ENCODE measurements at regions not wholly inside any gene's neighbourhood (a gene's known extent, or its start where the extent isn't known, plus 50 kb on each side); places are given as distances from the start of the nearest gene placed in this dataset.

DNA sequence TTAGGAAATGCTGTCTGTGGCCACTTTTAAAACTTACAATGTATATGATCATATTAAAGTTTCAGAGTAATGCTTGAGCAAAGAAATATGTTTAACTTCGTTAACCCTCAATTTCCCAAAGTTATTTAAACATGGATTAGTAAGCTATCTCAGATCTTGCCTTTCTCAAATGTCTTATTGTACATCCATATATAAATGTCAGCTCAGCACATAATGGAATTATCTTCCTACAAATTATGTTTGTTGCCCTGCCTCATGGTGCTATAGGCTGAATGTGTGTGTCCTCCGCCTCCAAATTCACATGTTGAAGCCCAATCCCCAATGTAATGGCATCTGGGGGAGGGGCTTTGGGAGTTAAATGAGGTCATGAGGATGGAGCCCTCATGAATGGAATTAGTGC is 200.3 kb downstream of the MINAR1 start:
- Histone ChIP-seq H3K36me3 (no peaks in the 10 kb centered on the region), H3K27ac (no peak overlapping the region), H3K4me3 (no peak overlapping the region), H3K27me3 (ENCODE audit: low read depth) (no peaks in the 10 kb centered on the region), H3K9me3 (peaks cover 5% of the 10 kb centered on the region), H3K4me1 (no peaks in the 10 kb centered on the region)
- TF ChIP-seq, protein P1, sequence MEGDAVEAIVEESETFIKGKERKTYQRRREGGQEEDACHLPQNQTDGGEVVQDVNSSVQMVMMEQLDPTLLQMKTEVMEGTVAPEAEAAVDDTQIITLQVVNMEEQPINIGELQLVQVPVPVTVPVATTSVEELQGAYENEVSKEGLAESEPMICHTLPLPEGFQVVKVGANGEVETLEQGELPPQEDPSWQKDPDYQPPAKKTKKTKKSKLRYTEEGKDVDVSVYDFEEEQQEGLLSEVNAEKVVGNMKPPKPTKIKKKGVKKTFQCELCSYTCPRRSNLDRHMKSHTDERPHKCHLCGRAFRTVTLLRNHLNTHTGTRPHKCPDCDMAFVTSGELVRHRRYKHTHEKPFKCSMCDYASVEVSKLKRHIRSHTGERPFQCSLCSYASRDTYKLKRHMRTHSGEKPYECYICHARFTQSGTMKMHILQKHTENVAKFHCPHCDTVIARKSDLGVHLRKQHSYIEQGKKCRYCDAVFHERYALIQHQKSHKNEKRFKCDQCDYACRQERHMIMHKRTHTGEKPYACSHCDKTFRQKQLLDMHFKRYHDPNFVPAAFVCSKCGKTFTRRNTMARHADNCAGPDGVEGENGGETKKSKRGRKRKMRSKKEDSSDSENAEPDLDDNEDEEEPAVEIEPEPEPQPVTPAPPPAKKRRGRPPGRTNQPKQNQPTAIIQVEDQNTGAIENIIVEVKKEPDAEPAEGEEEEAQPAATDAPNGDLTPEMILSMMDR (IDR thresholded peaks at IDR 0.05), result no peak
- intact Hi-C loops (cut with DNase I), result no loop called here
- DNase-seq, result no peak
- no peak for ATAC-seq

DNA sequence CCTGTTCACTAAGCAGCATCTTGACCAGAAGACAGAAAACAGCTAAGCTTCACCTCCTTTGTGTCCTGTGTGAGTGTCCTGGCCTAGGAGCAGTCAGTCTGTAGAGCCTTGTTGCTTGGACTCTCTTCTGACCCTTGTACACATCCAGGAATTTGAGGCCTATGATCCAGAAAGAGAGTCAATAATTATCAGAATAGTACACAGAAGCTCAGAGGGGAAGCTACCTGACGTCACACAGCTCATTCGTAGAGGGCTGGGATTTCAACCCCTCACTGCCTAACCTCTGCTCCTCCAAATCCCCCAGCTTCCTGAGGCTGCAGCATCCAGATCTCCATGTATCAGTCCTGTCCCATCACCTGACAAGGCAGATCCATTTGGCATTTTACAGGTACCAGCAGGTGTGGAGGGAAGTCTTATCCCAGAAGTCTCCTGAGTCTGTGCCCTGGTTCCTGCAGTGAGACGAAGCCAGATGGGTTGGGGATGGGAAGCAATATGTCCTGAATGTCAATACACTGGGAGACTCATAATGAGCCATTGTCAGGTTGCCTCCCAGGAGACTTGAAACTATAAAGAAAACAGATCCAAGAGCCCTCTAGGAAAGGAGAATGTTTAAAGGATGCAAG is 203.1 kb downstream of the MINAR1 start:
- TF ChIP-seq, protein P1 (IDR thresholded peaks at IDR 0.05), result no peak
- no peak for ATAC-seq

DNA sequence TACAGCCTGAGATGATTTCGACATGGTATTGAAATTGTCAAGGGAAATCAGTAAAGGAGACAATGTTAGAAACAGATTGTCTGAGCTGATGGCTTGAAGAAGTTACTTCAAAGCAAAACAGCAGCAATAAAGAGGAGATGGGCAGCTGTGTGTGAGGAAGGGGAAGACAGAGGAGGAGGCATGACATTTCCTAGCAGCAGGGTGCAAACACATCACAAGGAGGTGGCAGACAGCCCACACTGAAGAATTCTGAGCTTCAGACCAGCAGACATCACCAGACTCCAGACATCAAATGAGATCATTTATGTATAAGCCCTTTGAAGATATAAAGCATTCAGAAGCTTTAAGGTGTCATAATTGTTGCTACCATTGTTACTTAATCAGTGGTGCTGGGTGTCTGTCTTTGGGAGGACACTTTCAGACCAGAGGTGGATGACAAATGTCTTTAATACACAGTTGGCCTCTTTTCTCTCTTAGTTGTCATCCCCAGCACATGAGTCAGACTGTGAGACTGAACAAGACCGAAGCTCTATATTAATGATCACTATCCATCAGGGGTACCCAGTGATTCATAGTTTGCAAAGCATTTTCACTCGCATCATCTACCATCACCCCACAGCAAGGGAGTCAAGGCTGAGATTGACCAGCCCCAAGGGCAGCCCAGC is 203.9 kb downstream of the MINAR1 start:
- TF ChIP-seq, protein P1 (IDR thresholded peaks at IDR 0.05), result no peak
- DNase-seq (no peak), ATAC-seq (no peak)
- Histone ChIP-seq H3K4me3 (no peak overlapping the region), H3K9me3 (peaks cover 5% of the 10 kb centered on the region), H3K27me3 (ENCODE audit: low read depth) (no peaks in the 10 kb centered on the region), H3K27ac (no peak overlapping the region), H3K4me1 (no peaks in the 10 kb centered on the region), H3K36me3 (no peaks in the 10 kb centered on the region)
- intact Hi-C loops (cut with DNase I), result no loop called here

More for the DNA sequence above, 203.1 kb downstream of the MINAR1 start:
- no peak for DNase-seq
- Histone ChIP-seq H3K27ac (no peak overlapping the region), H3K4me3 (no peak overlapping the region), H3K36me3 (no peaks in the 10 kb centered on the region), H3K27me3 (ENCODE audit: low read depth) (no peaks in the 10 kb centered on the region), H3K9me3 (peaks cover 5% of the 10 kb centered on the region), H3K4me1 (no peaks in the 10 kb centered on the region)
- intact Hi-C loops (cut with DNase I), result no loop called here

DNA sequence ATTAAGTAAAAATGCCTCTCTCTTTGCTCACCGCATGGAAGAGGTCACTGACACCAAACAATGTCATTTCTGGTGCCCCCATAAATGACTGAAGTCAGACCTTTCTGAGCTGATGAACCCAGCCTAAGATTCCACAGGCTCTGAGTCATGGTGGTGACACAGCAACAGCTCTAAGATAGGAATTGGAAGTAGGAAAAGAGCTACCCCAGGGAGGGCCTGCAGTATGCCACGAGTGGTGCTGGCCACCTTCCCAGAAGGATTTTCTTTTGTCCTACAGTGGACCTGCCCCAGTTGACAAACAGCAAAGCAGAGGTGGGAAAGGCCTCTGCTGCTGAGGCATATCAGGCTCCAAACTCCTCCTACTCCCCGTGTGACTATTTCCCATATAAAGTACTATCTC is 208.1 kb downstream of the MINAR1 start:
- Histone ChIP-seq H3K4me1 (no peaks in the 10 kb centered on the region), H3K27me3 (ENCODE audit: low read depth) (no peaks in the 10 kb centered on the region), H3K27ac (no peak overlapping the region), H3K36me3 (no peaks in the 10 kb centered on the region), H3K4me3 (no peak overlapping the region), H3K9me3 (no peaks in the 10 kb centered on the region)
- ATAC-seq, result peak in 1 of 2 donors; percentile 23
- intact Hi-C loops (cut with DNase I), result no loop called here
- DNase-seq, result no peak
- TF ChIP-seq, protein P1 (IDR thresholded peaks at IDR 0.05), result no peak

DNA sequence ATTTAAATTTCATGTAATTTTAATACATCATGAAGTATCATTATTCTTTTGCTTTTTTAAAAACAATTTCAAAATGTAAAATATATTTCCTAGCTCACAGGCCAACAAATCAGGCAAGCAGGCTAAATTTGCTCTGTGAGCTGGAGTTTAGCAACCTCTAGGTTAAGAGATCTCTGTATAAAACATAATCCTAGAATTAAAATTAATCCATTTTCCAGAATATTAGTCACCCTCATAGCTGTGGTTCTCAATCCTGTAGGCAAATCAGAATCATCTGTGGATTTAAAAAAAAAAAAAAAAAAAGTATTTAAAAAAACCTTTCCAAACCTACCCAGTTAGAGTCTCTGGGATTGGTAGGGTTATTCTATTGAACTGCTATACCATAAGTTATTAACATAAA is 209.7 kb downstream of the MINAR1 start:
- H3K27ac ChIP-seq, result no peak overlapping the region
- no peak for DNase-seq
- TF ChIP-seq, protein P1 (IDR thresholded peaks at IDR 0.05), result no peak
- H3K27me3 ChIP-seq (ENCODE audit: low read depth), result no peaks in the 10 kb centered on the region
- no peak for ATAC-seq
- peaks cover 4% of the 10 kb centered on the region for H3K9me3 ChIP-seq
- intact Hi-C loops (cut with DNase I), result no loop called here
- H3K4me3 ChIP-seq, result no peak overlapping the region
- H3K4me1 ChIP-seq, result no peaks in the 10 kb centered on the region
- no peaks in the 10 kb centered on the region for H3K36me3 ChIP-seq
